PC-3 (cell line): ENCODE measurements at regions not wholly inside any gene's neighbourhood (a gene's known extent, or its start where the extent isn't known, plus 50 kb on each side); places are given as distances from the start of the nearest gene placed in this dataset.

ENCODE experiments used
- ATAC-seq: fragments of 200-7000 bp; cut with Tn5 transposase; 2 replicates; pipeline ENCODE4 v1.9.1; 2020; ENCODE audit warnings: mild to moderate bottlenecking, moderate library complexity
- BruUV-seq: library from RNA; stranded (reverse); fragments of 400-500 nt; replicated peaks from 2 replicates; lab custom pipeline; 2021; lab: Mats Ljungman, UMichigan
- CTCF ChIA-PET: fragments of 300-600 bp; sonication (Branson Sonifier 250); formaldehyde crosslinking; loops from one replicate; lab custom pipeline; 2022; ENCODE audit warnings: antibody characterized with exemption; lab: Charles Lee
- POLR2A ChIA-PET: fragments of 300-600 bp; sonication (Branson Sonifier 250); formaldehyde crosslinking; loops from one replicate; lab custom pipeline; 2022; ENCODE audit warnings: antibody characterized with exemption; ENCODE audit not compliant: unreplicated experiment; lab: Charles Lee
- DNase-seq: peaks from one replicate; pipeline ENCODE4 v3.0.0-alpha.2; 2015
- H2AFZ ChIP-seq: fragments of 300-600 bp; sonication (generic); 2 replicates; pipeline ENCODE4 v1.6.0; 2016; ENCODE audit warnings: antibody characterized with exemption, low read length
- H3F3A ChIP-seq: fragments of 300-600 bp; sonication (generic); one replicate; pipeline ENCODE4 v1.6.0; 2017; ENCODE audit warnings: antibody characterized with exemption, low read length, control low read depth, mild to moderate bottlenecking; ENCODE audit not compliant: unreplicated experiment
- H3K27ac ChIP-seq: fragments of 300-600 bp; sonication (generic); 2 replicates; pipeline ENCODE4 v1.5.1; 2016; ENCODE audit warnings: mild to moderate bottlenecking, low read length
- H3K27me3 ChIP-seq: fragments of 300-600 bp; sonication (generic); 2 replicates; pipeline ENCODE4 v1.6.1; 2016; ENCODE audit warnings: low read length, mixed read lengths
- H3K36me3 ChIP-seq: fragments of 300-600 bp; sonication (generic); 2 replicates; pipeline ENCODE4 v1.6.1; 2016; ENCODE audit warnings: low read depth, mixed run types, low read length, mixed read lengths
- H3K4me1 ChIP-seq: fragments of 300-600 bp; sonication (generic); 2 replicates; pipeline ENCODE4 v1.5.1; 2016; ENCODE audit warnings: low read length; ENCODE audit not compliant: insufficient read depth
- H3K4me2 ChIP-seq: fragments of 300-600 bp; sonication (generic); 2 replicates; pipeline ENCODE4 v1.6.0; 2016; ENCODE audit warnings: low read length
- H3K4me3 ChIP-seq: fragments of 300-600 bp; sonication (generic); 2 replicates; pipeline ENCODE4 v1.5.1; 2016; ENCODE audit warnings: mild to moderate bottlenecking, low read length, mixed read lengths
- H3K79me2 ChIP-seq: fragments of 300-600 bp; sonication (generic); 2 replicates; pipeline ENCODE4 v1.6.1; 2017; ENCODE audit warnings: low read length, mixed read lengths
- H3K9ac ChIP-seq: fragments of 300-600 bp; sonication (generic); 2 replicates; pipeline ENCODE4 v1.6.0; 2016; ENCODE audit warnings: mild to moderate bottlenecking, low read length
- H3K9me2 ChIP-seq: fragments of 300-600 bp; sonication (generic); replicated peaks from 2 replicates; pipeline ENCODE4 v1.6.1; 2016; ENCODE audit warnings: mixed run types, low read length, mixed read lengths
- H3K9me3 ChIP-seq: fragments of 300-600 bp; sonication (generic); 2 replicates; pipeline ENCODE4 v1.6.1; 2016; ENCODE audit warnings: low read length, mixed read lengths
- H4K20me1 ChIP-seq: fragments of 300-600 bp; sonication (generic); 2 replicates; pipeline ENCODE4 v1.6.1; 2016; ENCODE audit warnings: low read length, mixed read lengths
- CTCF ChIP-seq: fragments of 300-600 bp; sonication (generic); conservative IDR thresholded peaks from 2 replicates; pipeline ENCODE4 v1.5.1; 2017; ENCODE audit warnings: antibody characterized with exemption, low read depth, mild to moderate bottlenecking, low read length
- EZH2 ChIP-seq: fragments of 300-600 bp; sonication (generic); IDR thresholded peaks from one replicate; pipeline ENCODE4 v1.6.1; 2017; ENCODE audit warnings: antibody characterized with exemption, mild to moderate bottlenecking, low read length; ENCODE audit not compliant: unreplicated experiment
- EZH2phosphoT487 ChIP-seq: fragments of 300-600 bp; sonication (generic); IDR thresholded peaks from 2 replicates; pipeline ENCODE4 v1.6.1; 2018; ENCODE audit warnings: mild to moderate bottlenecking, antibody characterized with exemption, low read length, borderline replicate concordance
- intact Hi-C: fragments of 100-400 bp; cut with micrococcal nuclease; formaldehyde crosslinking; loops from 2 replicates; pipeline ENCODE4 v1.9.0; 2023

DNA sequence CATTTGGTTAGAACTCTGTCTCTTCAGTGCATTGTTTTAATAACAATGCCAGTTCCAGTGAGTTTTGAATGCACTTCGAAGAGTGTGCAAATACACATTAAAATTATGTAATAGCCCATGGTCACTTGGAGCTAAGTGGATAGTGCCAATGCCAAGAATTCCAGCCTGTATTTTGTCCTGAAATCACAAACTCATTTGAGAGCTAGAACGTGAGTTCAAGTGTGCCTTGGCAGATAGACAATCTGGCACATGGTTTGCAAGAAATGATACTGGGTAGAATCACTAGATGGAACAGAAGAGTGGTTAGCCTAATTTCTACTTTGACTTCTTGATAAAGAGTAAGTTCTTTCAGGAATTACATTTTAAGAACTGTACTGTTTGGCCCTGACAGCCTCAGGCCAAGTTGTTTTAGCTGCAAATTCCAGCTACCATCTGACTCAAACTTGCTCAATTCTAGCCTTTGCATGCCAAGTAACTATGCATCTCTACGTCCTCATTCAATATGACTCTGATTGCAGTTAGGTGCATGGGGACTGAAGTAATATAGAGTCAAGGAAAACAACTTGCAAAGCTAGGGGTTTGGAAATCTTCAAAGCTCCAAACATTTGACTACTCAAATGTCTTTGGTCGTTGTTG, 131.9 kb upstream of the SMIM31 start:
- no peak overlapping the region for H3K4me2 ChIP-seq
- no peaks in the 10 kb centered on the region for H3K79me2 ChIP-seq
- no peaks in the 10 kb centered on the region for H3K27me3 ChIP-seq
- no peaks in the 10 kb centered on the region for H3F3A ChIP-seq
- intact Hi-C loops: no loop called here
- ChIA-PET CTCF (no interaction called here), POLR2A (no interaction called here)
- BruUV-seq: no TSS peak
- no peaks in the 10 kb centered on the region for H3K9me2 ChIP-seq
- H2AFZ ChIP-seq: no peak overlapping the region
- TF ChIP-seq EZH2phosphoT487 (no peak), EZH2 (no peak), CTCF (no peak)
- ATAC-seq (no peak), DNase-seq (peak; percentile 19)
- no peak overlapping the region for H3K9ac ChIP-seq
- H3K9me3 ChIP-seq: no peaks in the 10 kb centered on the region
- no peaks in the 10 kb centered on the region for H3K4me1 ChIP-seq
- H3K4me3 ChIP-seq: no peak overlapping the region
- no peaks in the 10 kb centered on the region for H4K20me1 ChIP-seq
- no peak overlapping the region for H3K27ac ChIP-seq
- H3K36me3 ChIP-seq: no peaks in the 10 kb centered on the region

- intact Hi-C loops: no loop called here
- no TSS peak for BruUV-seq
- CTCF ChIA-PET: no interaction called here
Measured at GRCh38 chr4:164623099-164623498, 130.8 kb upstream of the SMIM31 start.

More at GRCh38 chr4:164623099-164623498, 130.8 kb upstream of the SMIM31 start:
- no peaks in the 10 kb centered on the region for H3K27me3 ChIP-seq
- H4K20me1 ChIP-seq: no peaks in the 10 kb centered on the region
- H3K4me1 ChIP-seq: no peaks in the 10 kb centered on the region
- H3K9ac ChIP-seq: no peak overlapping the region
- POLR2A ChIA-PET: no interaction called here
- no peaks in the 10 kb centered on the region for H3F3A ChIP-seq
- no peaks in the 10 kb centered on the region for H3K9me2 ChIP-seq
- TF ChIP-seq EZH2: no peak
- TF ChIP-seq EZH2phosphoT487: no peak
- TF ChIP-seq CTCF: no peak
- ATAC-seq: no peak
- H3K36me3 ChIP-seq: no peaks in the 10 kb centered on the region
- H3K4me2 ChIP-seq: no peak overlapping the region
- no peak overlapping the region for H3K27ac ChIP-seq
- H2AFZ ChIP-seq: no peak overlapping the region
- no peaks in the 10 kb centered on the region for H3K9me3 ChIP-seq
- no peaks in the 10 kb centered on the region for H3K79me2 ChIP-seq
- no peak for DNase-seq
- no peak overlapping the region for H3K4me3 ChIP-seq
